Sigmoid colon (tissue), 4 donors: ENCODE measurements at regions not wholly inside any gene's neighbourhood (a gene's known extent, or its start where the extent isn't known, plus 50 kb on each side); places are given as distances from the start of the nearest gene placed in this dataset.

ENCODE experiments used
- CTCF ChIP-seq, 4 experiments: fragments of 450-650 bp in 3 of 4; fragments of 200-600 bp in 1 of 4; IDR thresholded peaks; one replicate each; pipeline ENCODE4 v1.5.1; 2016 to 2019; ENCODE audit warnings: antibody characterized with exemption in 4 of 4, mild to moderate bottlenecking in 3 of 4, moderate library complexity in 2 of 4
- POLR2A ChIP-seq, 2 donors: fragments of 450-650 bp; IDR thresholded peaks; one replicate each; pipeline ENCODE4 v1.6.1; 2016; ENCODE audit warnings: antibody characterized with exemption in 2 of 2, mild to moderate bottlenecking in 2 of 2, moderate library complexity in 2 of 2
- POLR2AphosphoS5 ChIP-seq, 4 donors: sonication (generic); formaldehyde crosslinking; IDR thresholded peaks; one replicate each; pipeline ENCODE4 v1.6.1; 2017; ENCODE audit warnings: antibody characterized with exemption in 4 of 4

DNA sequence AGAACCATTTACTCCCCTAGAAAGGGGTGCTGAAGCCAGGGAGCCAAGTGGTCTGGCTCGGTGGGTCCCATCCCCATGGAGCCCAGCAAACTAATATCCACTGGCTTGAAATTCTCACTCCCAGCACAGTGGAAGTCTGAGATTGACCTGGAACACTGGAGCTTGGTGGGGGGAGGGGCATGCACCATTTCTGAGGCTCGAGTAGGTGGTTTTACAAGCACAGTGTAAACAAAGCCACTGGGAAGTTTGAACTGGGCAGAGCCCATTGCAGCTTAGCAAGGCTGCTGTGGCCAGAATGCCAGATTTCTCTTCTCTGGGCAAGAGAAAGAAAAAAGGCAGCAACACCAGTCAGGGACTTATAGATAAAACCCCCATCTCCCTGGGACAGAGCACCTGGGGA lies 855.8 kb upstream of the CITED2 start:
- no peak for TF ChIP-seq CTCF (IDR thresholded peaks at IDR 0.05)
- no peak for TF ChIP-seq POLR2AphosphoS5 (IDR thresholded peaks at IDR 0.05)
- TF ChIP-seq POLR2A (IDR thresholded peaks at IDR 0.05): no peak
